Panc1 (cell line): ENCODE measurements at regions not wholly inside any gene's neighbourhood (a gene's known extent, or its start where the extent isn't known, plus 50 kb on each side); places are given as distances from the start of the nearest gene placed in this dataset.

Experiments used
- ATAC-seq: fragments of 200-7000 bp; cut with Tn5 transposase; 2 replicates; pipeline ENCODE4 v1.9.1; 2020; ENCODE audit warnings: mild to moderate bottlenecking, moderate library complexity
- BruUV-seq: library from RNA; stranded (reverse); fragments of 400-500 nt; replicated peaks from 2 replicates; lab custom pipeline; 2021; lab: Mats Ljungman, UMichigan
- CTCF ChIA-PET: fragments of 300-600 bp; sonication (Branson Sonifier 250); formaldehyde crosslinking; loops from one replicate; lab custom pipeline; 2022; ENCODE audit warnings: antibody characterized with exemption; lab: Charles Lee
- POLR2A ChIA-PET: fragments of 300-600 bp; sonication (Branson Sonifier 250); formaldehyde crosslinking; loops from one replicate; lab custom pipeline; 2022; ENCODE audit warnings: antibody characterized with exemption; lab: Charles Lee
- DNase-seq: peaks from one replicate; pipeline ENCODE4 v3.0.0-alpha.2; 2010; ENCODE audit warnings: low read depth, low spot score
- H3K27ac ChIP-seq: 2 replicates; pipeline ENCODE4 v1.5.1; 2011; ENCODE audit warnings: mild to moderate bottlenecking, low read length, inconsistent platforms
- H3K27me3 ChIP-seq: fragments of 200-500 bp; sonication (Bioruptor generic); 2 replicates; pipeline ENCODE4 v1.6.0; 2014; ENCODE audit warnings: low read length, inconsistent platforms; ENCODE audit not compliant: control insufficient read depth, insufficient read depth
- H3K36me3 ChIP-seq: fragments of 200-500 bp; sonication (Bioruptor generic); 2 replicates; pipeline ENCODE4 v1.5.1; 2014; ENCODE audit warnings: inconsistent platforms, mild to moderate bottlenecking, low read length, moderate library complexity; ENCODE audit not compliant: control insufficient read depth, insufficient read depth
- H3K4me1 ChIP-seq: 2 replicates; pipeline ENCODE4 v1.5.1; 2011; ENCODE audit warnings: inconsistent platforms, mild to moderate bottlenecking, low read length, moderate library complexity; ENCODE audit not compliant: control insufficient read depth, insufficient read depth
- H3K4me3 ChIP-seq, 2 experiments: 2 replicates each; pipeline ENCODE4 v1.5.1; 2011 to 2012; ENCODE audit warnings: low read depth in 2 of 2, low read length in 2 of 2, mild to moderate bottlenecking in 2 of 2, inconsistent platforms in 1 of 2, moderate library complexity in 1 of 2
- H3K9me3 ChIP-seq: fragments of 200-500 bp; sonication (Bioruptor generic); 2 replicates; pipeline ENCODE4 v1.5.1; 2014; ENCODE audit warnings: low read depth, mild to moderate bottlenecking, inconsistent platforms, low read length, moderate library complexity; ENCODE audit not compliant: control insufficient read depth, insufficient read depth
- CTCF ChIP-seq: fragments of 450-650 bp; IDR thresholded peaks from 2 replicates; pipeline ENCODE4 v1.5.1; 2017; ENCODE audit warnings: mild to moderate bottlenecking
- POLR2AphosphoS5 ChIP-seq: IDR thresholded peaks from 2 replicates; pipeline ENCODE4 v1.6.1; 2012; ENCODE audit warnings: mild to moderate bottlenecking, low read depth, low read length, moderate library complexity
- REST ChIP-seq, 2 experiments: IDR thresholded peaks; 2 replicates each; pipeline ENCODE4 v1.6.1; 2011 to 2012; ENCODE audit warnings: low read depth in 2 of 2, control low read depth in 1 of 2, low read length in 1 of 2, mild to moderate bottlenecking in 1 of 2, moderate library complexity in 1 of 2; ENCODE audit not compliant: insufficient read depth in 1 of 2
- SIN3A ChIP-seq: IDR thresholded peaks from 2 replicates; pipeline ENCODE4 v1.6.1; 2012; ENCODE audit warnings: low read depth, mild to moderate bottlenecking, low read length, moderate library complexity, borderline replicate concordance; ENCODE audit not compliant: insufficient read depth
- TCF7L2 ChIP-seq: IDR thresholded peaks from 2 replicates; pipeline ENCODE4 v1.6.1; 2011; ENCODE audit warnings: mild to moderate bottlenecking, low read depth, low read length, inconsistent platforms
- in situ Hi-C: cut with HindIII; loops from 2 replicates; pipeline ENCODE4 v1.10.0; 2016; ENCODE audit warnings: low sequenced_read_pairs, low pct_unique_long_range_greater_than_20kb
- intact Hi-C: fragments of 100-400 bp; cut with micrococcal nuclease; formaldehyde crosslinking; loops from one replicate; pipeline ENCODE4 v1.10.0; 2022; ENCODE audit not compliant: unreplicated experiment

DNA sequence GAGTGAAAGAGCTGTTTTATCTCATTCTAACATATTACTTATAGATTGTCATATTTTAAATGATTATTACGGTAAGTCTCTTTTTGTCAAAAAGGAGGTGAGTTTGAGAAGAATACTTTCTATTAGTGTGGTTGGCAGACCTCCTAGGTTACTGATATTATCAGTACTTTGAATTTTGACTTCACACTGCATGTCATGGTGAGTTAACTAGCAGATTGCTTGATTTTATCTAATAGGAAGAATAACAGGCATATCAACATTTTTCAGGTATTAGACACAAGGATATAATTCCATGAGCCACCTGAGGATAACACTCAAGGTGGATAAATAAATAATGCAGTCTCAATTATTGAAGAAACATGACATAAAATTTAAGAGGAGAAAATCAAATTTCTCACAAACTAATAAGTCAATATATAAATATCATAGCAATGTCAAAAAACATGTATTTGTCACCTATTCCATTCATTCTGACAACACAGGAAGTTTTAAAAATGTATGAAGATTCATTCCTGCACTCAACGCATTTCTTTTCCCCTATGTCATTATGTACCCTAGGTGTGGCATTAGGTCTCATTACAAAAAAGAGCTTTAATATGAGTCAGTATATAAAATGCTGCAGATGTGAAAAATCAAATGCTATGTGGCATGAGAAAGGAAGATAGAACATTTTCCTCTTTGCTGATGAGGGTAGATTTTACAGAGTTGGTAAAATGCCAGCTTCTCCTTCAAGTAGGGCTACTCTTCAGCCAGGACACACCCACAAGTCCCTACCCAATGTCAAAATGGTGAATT, 1621.6 kb downstream of the REEP3 start:
- POLR2A ChIA-PET = no interaction called here
- no peak overlapping the region for H3K4me3 ChIP-seq
- DNase-seq = no peak
- in situ Hi-C loops (no loop called here), intact Hi-C loops (no loop called here)
- no peak for ATAC-seq
- no peaks in the 10 kb centered on the region for H3K4me1 ChIP-seq
- H3K9me3 ChIP-seq = peaks cover 3% of the 10 kb centered on the region; the same call in 1 of the 2 replicates
- TF ChIP-seq POLR2AphosphoS5 (no peak), CTCF (no peak), SIN3A (no peak), REST (IDR thresholded peaks at IDR 0.05; ENCODE audit: insufficient read depth in 1 of 2, low read depth in 2 of 2, low read length in 1 of 2) (no peak), TCF7L2 (no peak)
- H3K27me3 ChIP-seq = no peaks in the 10 kb centered on the region
- BruUV-seq = no TSS peak
- no peak overlapping the region for H3K27ac ChIP-seq
- H3K36me3 ChIP-seq = no peaks in the 10 kb centered on the region
- CTCF ChIA-PET = no interaction called here

- TF ChIP-seq REST (IDR thresholded peaks at IDR 0.05; ENCODE audit: insufficient read depth in 1 of 2, low read depth in 2 of 2, low read length in 1 of 2) = no peak
- no peak for TF ChIP-seq POLR2AphosphoS5
- no peak for TF ChIP-seq CTCF
- TF ChIP-seq SIN3A = no peak
- TF ChIP-seq TCF7L2 = no peak
- no peaks in the 10 kb centered on the region for H3K27me3 ChIP-seq
- no peaks in the 10 kb centered on the region for H3K4me1 ChIP-seq
- H3K9me3 ChIP-seq = peaks cover 3% of the 10 kb centered on the region; the same call in 1 of the 2 replicates
- no peaks in the 10 kb centered on the region for H3K36me3 ChIP-seq
- no peak for ATAC-seq
- ChIA-PET CTCF (no interaction called here), POLR2A (no interaction called here)
- no peak overlapping the region for H3K4me3 ChIP-seq
- DNase-seq = no peak
- in situ Hi-C loops = no loop called here
- no TSS peak for BruUV-seq
- intact Hi-C loops = no loop called here
- no peak overlapping the region for H3K27ac ChIP-seq
Measured at GRCh38 chr10:65143723-65144122, 1622.5 kb downstream of the REEP3 start.
